Breast epithelium (tissue), 4 donors: ENCODE measurements at regions not wholly inside any gene's neighbourhood (a gene's known extent, or its start where the extent isn't known, plus 50 kb on each side); places are given as distances from the start of the nearest gene placed in this dataset.

Experiments used
- DNase-seq, 2 donors: peaks; one replicate each; pipeline ENCODE4 v3.0.0-alpha.2; 2019; ENCODE audit warnings: low spot score in 2 of 2
- H3K27ac ChIP-seq, 2 donors: fragments of 200-600 bp; sonication (generic) in 1 of 2; one replicate each; pipeline ENCODE4 v1.5.1; 2016 to 2019; ENCODE audit warnings: mild to moderate bottlenecking in 1 of 2
- H3K27me3 ChIP-seq, 2 donors: fragments of 200-600 bp; sonication (generic) in 1 of 2; one replicate each; pipeline versions ENCODE4 v1.5.1 to v1.6.0; 2017 to 2019; ENCODE audit warnings: control low read depth in 1 of 2, mild to moderate bottlenecking in 1 of 2
- H3K36me3 ChIP-seq: fragments of 200-600 bp; one replicate; pipeline ENCODE4 v1.5.1; 2019
- H3K4me1 ChIP-seq, 2 donors: fragments of 200-600 bp; sonication (generic); one replicate each; pipeline ENCODE4 v1.5.1; 2016 to 2019; ENCODE audit warnings: control low read depth in 1 of 2
- H3K4me3 ChIP-seq, 3 donors: fragments of 200-600 bp; sonication (generic); 1 replicate in 2 of 3; 2 replicates in 1 of 3; pipeline ENCODE4 v1.5.1; 2016 to 2019; ENCODE audit warnings: mild to moderate bottlenecking in 3 of 3, moderate library complexity in 2 of 3
- H3K9me3 ChIP-seq, 2 donors: fragments of 200-600 bp; sonication (generic) in 1 of 2; one replicate each; pipeline ENCODE4 v1.5.1; 2016 to 2019; ENCODE audit warnings: control low read depth in 1 of 2
- POLR2A ChIP-seq: fragments of 450-650 bp; IDR thresholded peaks from one replicate; pipeline ENCODE4 v1.6.1; 2016; ENCODE audit warnings: antibody characterized with exemption, mild to moderate bottlenecking, moderate library complexity
- POLR2AphosphoS5 ChIP-seq, 3 donors: sonication (generic); formaldehyde crosslinking; IDR thresholded peaks; one replicate each; pipeline ENCODE4 v1.6.1; 2017; ENCODE audit warnings: antibody characterized with exemption in 3 of 3
- intact Hi-C: fragments of 100-400 bp; cut with DNase I; formaldehyde crosslinking; loops from one replicate; pipeline ENCODE4 v1.15.1; 2023; ENCODE audit warnings: low total_unique reads
- TF ChIP-seq, protein P1 (sequence below), 3 donors: fragments of 450-650 bp; IDR thresholded peaks; one replicate each; pipeline ENCODE4 v1.5.1; 2016 to 2017; ENCODE audit warnings: antibody characterized with exemption in 3 of 3, mild to moderate bottlenecking in 3 of 3, moderate library complexity in 3 of 3

DNA sequence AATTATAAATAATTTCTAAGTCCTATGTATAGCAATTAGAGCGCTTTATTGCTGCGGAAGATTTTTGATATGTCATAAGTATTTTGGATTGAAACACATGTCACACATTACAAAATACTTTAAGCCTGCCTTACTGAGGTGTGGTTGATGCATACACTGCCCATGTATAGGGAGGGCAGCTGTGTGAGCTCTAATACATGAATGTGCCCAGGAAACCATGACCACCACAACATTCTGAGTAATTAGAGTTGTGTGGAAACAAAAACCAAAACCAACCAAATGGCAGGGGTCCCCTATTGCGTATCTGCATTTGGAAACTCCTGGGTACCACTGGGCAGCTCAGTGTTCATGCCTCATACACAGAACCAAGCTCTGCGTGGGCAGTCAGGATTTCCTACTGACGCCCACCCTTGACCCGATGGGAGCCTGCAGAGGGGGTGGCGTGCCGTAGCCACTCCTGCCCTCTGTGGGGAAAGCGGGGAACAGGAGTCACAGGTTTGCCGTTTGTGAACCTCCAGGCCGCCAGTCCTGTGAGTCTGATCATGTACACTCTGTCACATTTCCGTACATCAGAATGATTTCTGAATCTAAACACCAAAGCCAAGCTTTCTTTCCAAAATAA lies 50.9 kb upstream of the PDE10A start:
- Histone ChIP-seq H3K9me3 (no peaks in the 10 kb centered on the region), H3K27me3 (no peaks in the 10 kb centered on the region), H3K4me3 (no peak overlapping the region), H3K27ac (no peak overlapping the region), H3K36me3 (no peaks in the 10 kb centered on the region), H3K4me1 (no peaks in the 10 kb centered on the region)
- no peak for DNase-seq
- intact Hi-C loops: loop anchor here (1.0 kb wide), 1 partner anchor 23 kb away; no protein-coding TSS in a partner anchor
- TF ChIP-seq POLR2AphosphoS5 (IDR thresholded peaks at IDR 0.05) (no peak), POLR2A (no peak)
- TF ChIP-seq, protein P1, sequence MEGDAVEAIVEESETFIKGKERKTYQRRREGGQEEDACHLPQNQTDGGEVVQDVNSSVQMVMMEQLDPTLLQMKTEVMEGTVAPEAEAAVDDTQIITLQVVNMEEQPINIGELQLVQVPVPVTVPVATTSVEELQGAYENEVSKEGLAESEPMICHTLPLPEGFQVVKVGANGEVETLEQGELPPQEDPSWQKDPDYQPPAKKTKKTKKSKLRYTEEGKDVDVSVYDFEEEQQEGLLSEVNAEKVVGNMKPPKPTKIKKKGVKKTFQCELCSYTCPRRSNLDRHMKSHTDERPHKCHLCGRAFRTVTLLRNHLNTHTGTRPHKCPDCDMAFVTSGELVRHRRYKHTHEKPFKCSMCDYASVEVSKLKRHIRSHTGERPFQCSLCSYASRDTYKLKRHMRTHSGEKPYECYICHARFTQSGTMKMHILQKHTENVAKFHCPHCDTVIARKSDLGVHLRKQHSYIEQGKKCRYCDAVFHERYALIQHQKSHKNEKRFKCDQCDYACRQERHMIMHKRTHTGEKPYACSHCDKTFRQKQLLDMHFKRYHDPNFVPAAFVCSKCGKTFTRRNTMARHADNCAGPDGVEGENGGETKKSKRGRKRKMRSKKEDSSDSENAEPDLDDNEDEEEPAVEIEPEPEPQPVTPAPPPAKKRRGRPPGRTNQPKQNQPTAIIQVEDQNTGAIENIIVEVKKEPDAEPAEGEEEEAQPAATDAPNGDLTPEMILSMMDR (IDR thresholded peaks at IDR 0.05): no peak
